NCI-H1694 treated with DMSO at 0.1 percent for 48 hours (cell line): ENCODE measurements at regions not wholly inside any gene's neighbourhood (a gene's known extent, or its start where the extent isn't known, plus 50 kb on each side); places are given as distances from the start of the nearest gene placed in this dataset.

Source experiments
- DNase-seq: peaks from one replicate; lab custom pipeline; 2025; lab: John Stamatoyannopoulos, UW

DNA sequence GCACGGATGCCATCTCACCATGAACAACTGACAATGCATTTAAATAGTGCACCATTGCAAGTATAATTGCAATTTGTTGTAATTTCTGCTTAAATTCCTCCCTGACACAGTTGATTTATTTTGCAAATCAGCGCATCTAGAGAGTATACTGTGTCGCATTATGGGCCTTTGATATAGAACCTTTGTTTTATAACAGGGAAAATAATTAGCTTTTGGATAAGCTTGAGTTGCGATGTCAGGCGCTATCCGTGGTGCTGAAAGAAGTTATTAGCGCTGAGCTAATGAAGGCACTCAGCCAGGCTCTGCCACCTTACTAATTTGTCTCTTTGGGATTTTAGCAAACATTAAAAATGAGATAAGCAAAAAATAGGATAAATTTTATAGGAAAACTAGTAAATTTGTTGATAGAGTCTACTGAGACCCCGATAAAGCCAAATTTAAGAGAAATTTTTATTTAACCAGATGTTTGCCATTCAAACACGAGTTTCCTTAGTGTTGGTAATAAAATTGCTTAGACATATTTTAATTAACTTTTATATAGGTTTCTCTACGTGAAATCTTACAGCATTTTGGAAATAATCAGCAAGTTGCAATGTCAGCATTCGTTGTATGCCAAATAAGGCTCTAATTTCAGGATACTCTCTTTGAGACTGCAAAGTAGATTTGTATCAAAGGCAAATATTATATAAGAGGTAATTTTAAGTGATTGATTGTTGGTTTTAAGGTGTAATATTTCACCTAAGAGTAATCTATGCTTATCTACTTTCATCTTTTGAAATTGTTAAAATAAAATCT is 355.5 kb downstream of the TLR4 start:
- no peak for DNase-seq

DNA sequence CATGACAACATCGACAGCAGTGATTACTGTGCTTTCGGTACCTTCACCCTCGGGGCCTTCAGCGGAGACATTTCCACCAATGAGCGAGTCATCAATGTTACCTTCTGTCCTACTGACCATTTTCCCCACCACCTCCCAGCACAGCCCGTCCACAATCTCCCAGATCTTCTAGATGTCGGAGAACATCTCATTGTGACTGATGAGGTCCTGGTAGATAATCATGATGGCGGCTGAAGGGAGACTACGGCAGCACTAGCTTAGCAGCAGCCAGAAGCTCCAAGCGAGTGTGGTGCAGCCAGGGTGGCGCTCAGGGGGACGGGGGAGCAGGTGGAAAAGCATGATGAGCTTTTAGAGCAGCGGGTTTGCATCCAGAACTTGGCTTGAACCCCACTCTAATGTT is 379.0 kb downstream of the TLR4 start:
- DNase-seq, result no peak

DNA sequence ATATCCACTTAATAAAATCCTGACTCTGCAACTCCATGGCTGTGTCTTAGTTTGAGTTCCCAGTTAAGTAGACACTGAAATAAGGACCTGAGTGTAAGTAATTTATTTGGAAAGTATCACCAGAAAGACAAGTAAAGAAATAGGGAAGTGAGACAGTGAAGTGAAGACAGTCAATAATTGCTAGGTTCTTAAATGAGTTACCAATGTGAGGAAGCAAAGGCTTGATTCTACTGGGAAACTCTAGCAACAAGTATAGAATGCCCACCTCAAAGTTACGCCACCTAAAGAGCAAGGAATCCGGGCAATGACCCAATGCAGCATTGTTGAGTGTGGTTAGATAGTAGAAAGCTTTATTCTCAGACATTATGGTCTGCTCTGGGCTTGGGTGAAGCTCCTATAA is 383.9 kb downstream of the TLR4 start:
- DNase-seq, result no peak

DNA sequence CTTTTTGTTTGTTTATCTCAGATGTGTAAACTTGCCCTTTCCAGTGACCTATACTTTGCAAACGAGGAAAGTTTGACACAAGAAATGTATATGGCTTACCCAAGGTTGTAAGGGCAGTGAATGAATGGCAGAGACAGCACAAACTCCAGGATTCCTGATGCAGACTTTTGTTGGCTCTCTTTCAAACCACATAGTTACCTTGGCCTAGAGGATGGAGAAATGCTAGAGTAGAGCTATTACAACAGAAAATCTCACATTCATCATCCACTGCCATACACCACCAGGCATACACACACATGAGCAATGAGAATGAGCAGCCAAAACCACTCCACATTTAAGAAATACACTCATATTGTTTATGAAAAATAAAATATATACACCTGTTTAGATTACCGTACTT is 387.0 kb downstream of the TLR4 start:
- DNase-seq, result no peak

DNA sequence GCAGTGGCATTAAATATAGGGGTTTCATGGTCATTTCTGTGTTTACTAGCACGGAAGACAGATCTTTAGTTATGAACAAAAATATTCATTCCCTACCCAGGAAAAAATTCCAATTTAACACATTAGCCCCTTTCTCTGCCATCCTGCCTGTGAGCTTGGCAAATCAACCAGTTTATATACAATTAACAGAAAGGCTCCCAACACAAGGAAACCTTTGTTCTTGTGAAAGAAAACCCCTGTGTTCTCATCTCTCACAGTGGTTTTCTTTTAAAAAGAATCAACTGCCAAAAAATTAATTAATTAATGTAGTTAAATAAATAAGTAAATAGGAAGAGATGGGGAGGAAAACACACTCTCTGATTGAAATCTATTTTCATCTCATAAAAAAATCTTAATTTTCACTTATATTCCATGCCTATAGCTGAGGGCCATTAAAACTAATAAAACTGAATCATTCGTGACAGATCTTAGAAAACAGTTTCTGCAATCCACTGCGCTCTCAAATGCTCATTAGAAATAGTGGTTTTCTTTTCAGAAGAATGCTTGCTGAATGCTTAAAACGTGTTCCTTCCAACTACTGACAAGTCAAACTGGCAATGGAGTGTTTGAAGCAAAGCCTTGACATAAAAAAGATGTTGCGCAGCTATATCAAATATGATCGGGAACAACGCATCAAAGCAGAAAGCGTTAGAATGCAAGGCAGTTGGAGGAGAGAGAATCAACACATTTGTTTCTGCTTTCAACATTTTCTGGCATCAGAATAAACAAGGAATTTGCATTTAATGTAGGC is 387.7 kb downstream of the TLR4 start:
- DNase-seq, result no peak

DNA sequence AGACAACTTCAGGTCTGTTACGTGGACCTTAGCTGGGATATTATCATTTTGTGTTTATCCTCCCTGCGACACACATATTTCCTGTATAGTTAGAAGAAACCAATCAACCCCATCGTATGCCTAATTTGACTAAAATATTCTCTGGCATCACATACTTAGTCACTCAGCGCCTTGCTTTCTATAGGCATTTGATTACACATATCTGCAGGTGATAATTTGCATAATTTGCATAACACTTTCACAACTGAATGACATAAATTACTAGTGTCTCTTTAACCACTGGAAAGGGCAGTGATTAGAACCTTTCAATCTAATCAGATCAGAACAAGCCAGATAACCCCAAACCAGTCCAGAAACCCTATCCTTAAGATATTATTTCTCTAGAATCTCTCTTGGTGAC is 390.2 kb downstream of the TLR4 start:
- DNase-seq, result no peak

DNA sequence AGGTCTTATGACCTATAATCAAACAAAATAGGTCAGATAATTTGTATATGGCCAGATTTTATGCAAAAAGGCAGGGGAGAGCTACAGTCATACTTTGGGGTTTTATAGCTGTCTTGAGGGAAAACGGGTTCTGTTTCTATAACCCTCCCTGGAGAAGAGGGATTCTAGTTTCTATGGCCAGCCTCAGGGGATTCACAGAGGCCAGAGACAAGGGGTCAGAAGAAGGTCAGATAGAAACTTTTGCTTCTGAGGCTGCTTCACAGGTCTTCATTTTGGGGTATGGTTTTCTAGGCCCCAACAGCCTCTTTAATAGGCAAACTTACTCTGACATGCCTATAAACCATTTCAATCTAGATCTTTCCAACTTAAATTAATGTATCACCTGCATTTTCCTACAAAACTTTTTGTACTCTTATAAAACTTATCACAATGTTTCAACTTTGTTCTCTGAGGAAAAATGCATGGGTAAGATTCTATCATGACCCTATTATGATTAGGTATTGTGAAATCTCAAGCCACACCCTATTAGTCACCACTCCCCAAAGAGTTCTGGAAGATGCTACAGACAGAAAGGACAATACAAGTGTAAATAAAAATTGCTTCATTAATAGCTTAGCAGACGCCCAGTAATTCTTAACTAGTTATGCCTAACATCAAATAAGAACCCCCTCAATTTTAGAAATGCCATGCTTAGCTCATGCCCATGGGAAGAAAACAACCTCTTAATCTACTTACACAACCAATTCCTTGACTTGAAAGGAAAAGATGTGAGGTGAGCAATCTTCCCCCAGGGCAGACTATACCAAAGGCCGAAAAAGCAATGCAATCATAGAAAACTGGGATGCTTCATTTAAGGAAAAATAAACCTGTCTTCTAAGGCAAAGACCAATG is 396.6 kb downstream of the TLR4 start:
- no peak for DNase-seq

DNA sequence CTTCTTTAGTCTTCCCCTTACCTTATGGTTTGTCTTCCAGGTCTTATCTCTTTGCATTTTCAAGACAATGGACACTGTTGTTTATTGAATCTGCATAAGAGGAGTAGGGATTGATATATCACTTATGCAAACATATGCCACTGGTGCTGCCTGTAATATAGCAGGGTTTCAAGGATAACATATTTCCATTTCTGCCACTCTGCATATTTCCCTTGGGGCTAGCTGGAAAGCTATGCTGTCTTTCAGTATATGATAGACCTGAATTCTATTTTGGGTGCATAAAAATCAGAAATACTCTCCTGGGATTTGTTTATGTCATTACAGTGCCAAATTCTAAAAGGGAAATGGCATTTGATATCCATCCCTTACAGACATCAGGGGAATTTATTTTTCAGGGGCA is 400.2 kb downstream of the TLR4 start:
- no peak for DNase-seq

DNA sequence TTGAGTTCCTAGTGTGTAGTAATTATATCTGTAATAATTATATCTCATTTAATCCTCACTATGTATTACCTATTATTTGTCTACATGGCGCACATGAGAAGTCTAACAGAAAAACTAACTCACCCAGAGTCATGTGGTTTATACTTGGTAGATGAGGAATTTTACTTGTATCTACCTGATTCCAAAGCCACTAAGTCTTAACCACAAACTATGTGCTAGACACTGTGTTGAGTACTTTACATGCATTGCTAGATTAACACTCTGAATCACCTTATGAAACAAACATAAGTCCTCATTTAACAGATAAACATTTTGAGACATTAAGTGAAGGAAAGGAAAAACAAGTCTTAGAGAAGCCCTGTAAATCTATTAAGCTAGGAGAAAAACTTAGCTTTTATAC is 404.8 kb downstream of the TLR4 start:
- no peak for DNase-seq

DNA sequence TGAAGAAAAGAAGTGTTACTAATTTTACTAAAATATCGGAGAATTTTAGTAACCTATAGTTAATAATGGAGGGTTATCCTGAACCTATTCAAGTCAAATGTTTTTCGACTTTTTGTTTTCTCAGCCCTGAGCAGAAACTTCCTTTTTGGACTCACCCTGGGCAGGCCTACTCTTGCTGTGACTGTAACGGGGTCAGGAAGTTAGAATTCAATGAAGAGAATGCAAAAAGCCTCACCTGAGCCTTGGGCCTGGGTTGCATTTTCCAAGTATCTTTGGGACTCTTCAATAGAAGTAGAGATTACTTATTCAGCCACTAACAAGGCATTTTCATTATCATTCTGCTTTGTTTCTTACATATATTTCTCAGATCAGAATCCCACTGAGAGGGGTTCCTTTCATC is 405.3 kb downstream of the TLR4 start:
- DNase-seq, result no peak

DNA sequence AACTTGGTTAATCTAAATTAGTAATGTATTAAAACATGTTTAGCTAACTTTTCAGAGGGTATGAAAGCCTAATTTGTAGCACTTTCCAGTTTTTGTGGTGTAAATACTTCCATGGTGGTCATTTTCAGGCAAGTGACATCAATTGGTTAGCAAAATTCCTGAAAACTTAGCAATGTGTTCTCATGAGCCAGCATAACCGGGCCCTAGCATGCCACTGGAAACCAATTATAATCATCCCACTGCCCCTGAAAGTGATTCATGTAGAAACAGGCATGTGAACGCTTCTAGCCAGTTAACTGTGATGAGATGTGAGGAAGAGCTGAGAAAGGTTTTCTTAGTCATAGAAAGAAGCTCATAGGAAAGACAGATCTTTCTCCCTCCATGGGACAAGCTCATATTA is 417.2 kb downstream of the TLR4 start:
- DNase-seq, result no peak

DNA sequence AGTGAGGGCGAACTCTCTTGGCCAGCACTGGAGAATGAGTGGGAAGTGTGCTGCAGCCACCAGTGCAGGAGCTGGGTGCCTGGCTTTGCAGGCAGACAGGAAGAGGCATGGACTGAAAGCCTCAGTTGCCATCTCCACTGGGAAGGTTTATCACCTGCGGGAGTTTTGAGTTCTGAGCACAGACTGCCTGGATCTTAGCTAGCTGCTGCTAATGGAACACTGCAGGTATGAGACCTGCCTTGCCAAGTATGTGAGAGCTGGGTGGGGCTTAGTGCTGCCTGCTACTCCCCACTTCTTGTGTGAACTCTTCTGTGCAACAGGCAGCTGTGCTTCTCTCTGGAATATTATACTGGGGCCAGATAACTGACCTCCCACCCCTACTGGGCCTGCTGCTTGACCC is 424.1 kb downstream of the TLR4 start:
- no peak for DNase-seq

DNA sequence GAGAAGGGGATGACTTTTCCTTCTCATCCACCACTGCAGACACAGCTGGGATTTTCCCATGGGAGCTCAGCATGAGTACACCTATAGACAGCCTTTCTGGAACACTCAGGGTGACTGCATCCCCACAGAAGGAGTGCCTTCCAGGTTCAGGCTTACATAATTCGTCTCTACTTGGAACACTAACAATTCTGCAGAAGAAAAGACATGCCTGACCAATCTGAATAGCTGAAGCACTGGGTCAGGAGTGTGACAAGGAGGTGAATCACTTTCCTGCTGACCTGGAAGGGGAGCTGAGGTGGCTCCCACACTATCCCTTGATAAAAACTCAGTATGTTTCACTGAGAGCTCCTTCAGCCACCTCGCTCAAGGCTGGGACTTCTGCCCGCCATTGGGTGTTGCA is 425.3 kb downstream of the TLR4 start:
- DNase-seq, result no peak

DNA sequence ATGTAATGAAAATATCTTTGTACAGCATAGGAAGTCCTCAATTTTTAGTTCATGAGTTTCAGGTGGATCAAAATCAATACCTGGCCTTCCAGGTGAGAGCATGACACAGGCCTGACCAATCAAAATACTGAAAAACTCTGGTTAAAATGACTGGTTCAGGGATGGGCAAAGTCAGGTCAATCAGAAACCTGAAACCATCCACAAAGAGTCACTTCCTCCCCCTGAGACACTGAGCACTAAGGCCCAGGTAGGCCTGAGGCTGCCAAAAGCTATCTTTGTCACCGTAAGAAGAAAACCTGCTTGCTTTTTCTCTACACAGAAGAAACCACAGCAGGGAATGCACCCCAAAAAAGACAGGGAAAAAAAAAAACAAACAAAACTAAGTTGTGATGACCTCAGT is 444.8 kb downstream of the TLR4 start:
- DNase-seq, result no peak

DNA sequence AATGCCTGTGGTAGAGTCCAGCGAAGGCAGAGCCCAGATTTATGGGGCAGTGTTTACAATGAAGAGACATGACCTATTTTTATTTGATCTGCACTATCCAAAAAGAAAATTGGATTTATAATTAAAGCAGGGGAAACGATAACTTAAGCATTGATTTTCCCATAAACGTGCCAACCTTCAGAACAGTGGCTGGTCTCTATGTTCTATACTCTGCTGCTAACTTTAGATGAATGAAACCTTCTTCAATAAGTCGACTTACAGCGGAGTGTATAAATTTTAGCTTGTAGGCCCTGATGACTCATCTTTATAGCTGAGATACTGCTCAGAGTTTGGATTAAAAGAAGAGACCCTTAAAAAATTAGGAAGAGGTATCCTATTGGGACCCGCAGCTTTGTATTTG is 452.6 kb downstream of the TLR4 start:
- DNase-seq, result no peak

DNA sequence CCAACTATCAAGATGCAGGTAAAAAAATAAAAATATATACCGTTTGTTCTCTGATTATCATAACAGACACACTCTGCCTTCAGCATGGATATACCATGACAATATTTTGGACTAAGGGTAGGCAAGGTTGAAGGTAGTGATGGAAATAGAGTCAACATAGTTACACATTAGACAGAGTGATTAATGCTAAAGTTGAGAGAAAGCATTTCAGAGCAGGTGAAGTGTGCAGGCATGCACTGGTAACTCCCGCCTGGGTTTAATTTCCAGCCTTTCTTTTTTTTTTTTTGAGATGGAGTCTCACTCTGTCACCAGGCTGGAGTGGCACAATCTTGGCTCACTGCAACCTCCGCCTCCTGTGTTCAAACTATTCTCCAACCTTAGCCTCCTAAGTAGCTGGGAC is 458.5 kb downstream of the TLR4 start:
- DNase-seq, result no peak

DNA sequence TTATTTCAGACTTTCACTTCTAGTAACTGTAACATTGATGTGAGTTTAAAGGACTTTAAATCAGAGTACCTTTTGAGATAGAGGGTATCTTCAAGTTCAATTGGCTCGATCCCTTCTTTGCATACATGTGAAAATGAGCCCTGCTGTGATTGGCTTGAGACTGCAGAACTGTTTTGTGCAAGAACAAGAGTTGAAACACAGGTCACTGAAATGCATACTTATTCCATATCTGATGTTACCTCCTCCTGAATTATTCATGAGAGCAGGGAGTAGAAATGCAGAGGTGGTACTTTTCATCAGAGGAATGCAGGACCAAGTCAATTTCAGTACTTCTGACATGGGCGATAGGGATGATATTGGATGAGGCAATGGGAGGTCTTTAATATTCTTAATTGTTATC is 459.5 kb downstream of the TLR4 start:
- DNase-seq, result no peak

DNA sequence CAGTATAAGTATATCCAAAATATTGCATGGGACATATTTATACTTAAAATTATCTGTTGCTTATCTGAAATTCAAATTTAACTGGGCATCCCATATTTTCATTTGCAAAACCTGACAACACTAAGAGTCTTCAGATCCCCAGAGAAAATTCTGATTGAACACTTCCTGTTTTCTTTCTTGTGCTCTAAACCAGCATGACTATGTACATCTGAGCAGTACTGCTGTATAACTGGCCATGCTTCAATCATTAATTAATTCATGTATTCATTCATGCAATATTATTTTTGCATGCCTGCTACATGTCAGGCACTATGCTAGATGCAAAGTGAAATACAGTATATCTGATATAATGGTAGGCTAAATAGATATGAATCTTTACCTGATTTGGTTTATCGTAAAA is 461.2 kb downstream of the TLR4 start:
- no peak for DNase-seq

DNA sequence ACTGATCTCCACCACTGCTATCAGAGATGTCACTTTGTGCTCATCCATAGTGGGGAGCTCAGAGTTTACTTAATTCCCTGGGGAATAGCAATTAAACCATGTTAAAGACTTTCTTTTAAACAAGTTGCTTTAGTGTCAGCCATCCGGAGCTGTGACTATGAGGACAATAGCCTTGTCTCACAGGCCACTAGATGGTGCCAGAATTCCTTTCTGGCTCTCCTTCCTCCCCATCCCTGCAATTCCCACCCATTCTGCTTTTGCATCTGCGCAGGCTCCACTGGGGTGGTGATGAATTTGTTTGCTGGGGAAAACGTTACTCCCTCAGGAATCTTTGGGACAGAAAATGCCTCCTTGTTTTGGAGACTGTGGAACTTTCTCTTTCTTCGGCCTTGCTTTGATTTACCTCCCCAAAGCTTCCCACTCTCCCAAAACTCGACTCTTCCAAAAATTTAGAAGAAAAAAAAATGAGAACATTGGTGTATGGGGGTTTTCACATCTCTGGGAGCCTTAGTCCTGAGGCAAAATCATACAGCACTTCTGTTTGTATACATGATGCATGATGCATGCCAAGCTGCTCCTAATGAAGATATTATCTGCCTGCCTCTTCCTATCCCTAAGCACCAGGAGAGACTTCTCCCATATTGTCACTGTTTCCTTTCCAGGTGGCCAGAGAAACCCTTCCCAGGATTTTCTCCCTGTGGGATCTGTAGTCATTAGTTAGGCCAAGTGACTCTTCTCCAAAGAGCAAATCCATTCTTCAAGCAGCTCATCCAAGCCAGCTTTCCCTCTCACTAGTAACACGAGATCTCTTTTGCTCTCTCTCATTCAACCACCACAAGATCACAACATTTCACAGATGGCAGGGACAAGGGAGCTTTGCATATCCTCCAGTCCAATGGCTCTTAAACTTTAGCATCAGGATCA is 466.1 kb downstream of the TLR4 start:
- peak; percentile 59 for DNase-seq

DNA sequence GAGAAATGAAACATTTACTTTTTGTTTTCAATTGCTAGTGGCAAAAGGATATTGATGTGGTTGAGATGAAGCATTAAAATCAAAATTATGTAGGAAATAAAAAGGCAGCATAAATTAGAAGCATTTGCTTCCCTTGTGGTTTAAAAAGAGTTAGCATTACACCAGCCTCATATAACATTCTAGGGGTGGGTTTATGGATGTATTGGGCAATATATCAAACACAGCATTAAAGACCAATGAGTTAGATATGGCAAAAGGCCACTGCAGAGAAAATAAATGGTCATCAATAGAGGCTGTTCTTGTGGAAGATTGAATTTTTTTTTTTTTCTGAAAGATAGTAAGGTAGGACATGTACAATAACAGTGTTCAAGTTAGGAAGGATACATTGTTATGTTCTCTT is 473.0 kb downstream of the TLR4 start:
- DNase-seq, result no peak

DNA sequence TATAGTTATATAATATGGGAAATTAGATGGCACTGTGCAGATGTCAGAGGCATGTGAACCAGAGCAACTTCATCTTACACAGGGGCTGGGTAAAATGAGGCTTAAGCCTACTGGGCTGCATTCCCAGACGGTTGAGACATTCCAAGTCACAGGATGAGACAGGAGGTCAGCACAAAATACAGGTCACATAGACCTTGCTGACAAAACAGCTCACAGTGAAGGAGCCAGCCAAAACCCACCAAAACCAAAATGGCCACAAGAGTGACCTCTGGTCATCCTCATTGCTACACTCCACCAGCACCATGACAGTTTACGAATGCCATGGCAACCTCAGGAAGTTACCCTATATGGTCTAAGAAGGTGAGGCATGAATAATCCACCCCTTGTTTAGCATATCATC is 479.4 kb downstream of the TLR4 start:
- DNase-seq, result no peak

DNA sequence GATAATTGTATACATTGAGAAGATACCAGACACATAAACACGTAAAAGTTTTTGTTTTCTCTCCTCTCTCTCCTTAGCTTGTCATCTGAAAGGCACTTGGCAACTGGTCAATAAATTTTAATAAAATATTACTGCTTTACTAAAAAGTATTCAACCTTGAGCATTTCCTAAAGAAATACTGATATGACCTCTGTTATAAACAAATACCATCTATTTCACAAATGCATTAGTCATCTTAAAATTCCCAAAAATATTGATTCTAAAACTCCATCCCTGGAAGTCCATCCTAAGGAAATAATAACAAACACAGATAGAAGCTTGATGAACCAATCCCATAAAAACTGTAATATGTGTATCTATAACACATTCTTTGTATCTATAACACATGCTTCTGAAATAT is 483.2 kb downstream of the TLR4 start:
- no peak for DNase-seq
